GM12878 (cell line): ENCODE measurements at regions not wholly inside any gene's neighbourhood (a gene's known extent, or its start where the extent isn't known, plus 50 kb on each side); places are given as distances from the start of the nearest gene placed in this dataset.

Source experiments
- ATAC-seq: fragments of 200-7000 bp; cut with Tn5 transposase; 3 replicates; pipeline ENCODE4 v1.9.1; 2020; ENCODE audit warnings: mild to moderate bottlenecking, moderate library complexity
- BruUV-seq: library from RNA; stranded (reverse); fragments of 400-500 nt; replicated peaks from 2 replicates; lab custom pipeline; 2021; lab: Mats Ljungman, UMichigan
- CTCF ChIA-PET: fragments of 300-600 bp; sonication (Branson Sonifier 250); formaldehyde crosslinking; extraction: SDS; loops from one replicate; lab custom pipeline; 2021; ENCODE audit warnings: inconsistent platforms; lab: Yijun Ruan, JAX
- POLR2A ChIA-PET: fragments of 350-600 bp; formaldehyde crosslinking; extraction: SDS; loops from one replicate; lab custom pipeline; 2021; ENCODE audit warnings: inconsistent platforms; lab: Charles Lee
- RAD21 ChIA-PET: fragments of 300-600 bp; sonication (Branson Sonifier 250); formaldehyde crosslinking; loops from one replicate; lab custom pipeline; 2023; ENCODE audit warnings: antibody characterized with exemption; ENCODE audit not compliant: unreplicated experiment; lab: Charles Lee
- SMC1A ChIA-PET: fragments of 300-600 bp; sonication (Branson Sonifier 250); formaldehyde crosslinking; loops from one replicate; lab custom pipeline; 2023; ENCODE audit not compliant: unreplicated experiment, uncharacterized antibody; lab: Charles Lee
- DNase-seq: peaks from one replicate; pipeline ENCODE4 v3.0.0-alpha.2; 2011; ENCODE audit warnings: low read depth, low spot score
- FAIRE-seq: peaks from 3 replicates; lab custom pipeline; 2011; peaks lifted over from hg19 to GRCh38; lab: Jason Lieb, UNC
- H2AFZ ChIP-seq: 2 replicates; pipeline ENCODE4 v1.6.0; 2011; ENCODE audit warnings: low read depth, low read length, control low read depth; ENCODE audit not compliant: control insufficient read depth
- H3K27ac ChIP-seq: 2 replicates; pipeline ENCODE4 v1.5.1; 2011; ENCODE audit warnings: control low read depth; ENCODE audit not compliant: control insufficient read depth, insufficient read depth
- H3K27me3 ChIP-seq, 2 experiments: replicated peaks in 1 of 2; 2 replicates each; pipeline versions ENCODE4 v1.6.0 to v1.6.1; 2011; ENCODE audit warnings: low read length in 1 of 2; ENCODE audit not compliant: control insufficient read depth in 2 of 2, insufficient read depth in 2 of 2
- H3K36me3 ChIP-seq, 2 experiments: 2 replicates each; pipeline ENCODE4 v1.5.1; 2011; ENCODE audit warnings: low read length in 1 of 2; ENCODE audit not compliant: control insufficient read depth in 2 of 2, insufficient read depth in 2 of 2
- H3K4me1 ChIP-seq: 2 replicates; pipeline ENCODE4 v1.6.1; 2011; ENCODE audit warnings: mild to moderate bottlenecking, low read length, moderate library complexity, mixed read lengths; ENCODE audit not compliant: control insufficient read depth, insufficient read depth
- H3K4me2 ChIP-seq: 2 replicates; pipeline ENCODE4 v1.6.0; 2011; ENCODE audit warnings: control low read depth; ENCODE audit not compliant: control insufficient read depth, insufficient read depth
- H3K4me3 ChIP-seq: fragments of 200-600 bp; sonication (generic); 2 replicates; pipeline ENCODE4 v1.5.1; 2016
- H3K79me2 ChIP-seq: 2 replicates; pipeline ENCODE4 v1.6.0; 2011; ENCODE audit warnings: low read length; ENCODE audit not compliant: control insufficient read depth, insufficient read depth
- H3K9ac ChIP-seq: 2 replicates; pipeline ENCODE4 v1.8.0; 2011; ENCODE audit warnings: low read length, control low read depth, mixed read lengths; ENCODE audit not compliant: control insufficient read depth, insufficient read depth
- H3K9me3 ChIP-seq: replicated peaks from 3 replicates; pipeline ENCODE4 v1.5.1; 2011; ENCODE audit warnings: mild to moderate bottlenecking, low read length; ENCODE audit not compliant: control insufficient read depth, insufficient read depth
- H4K20me1 ChIP-seq: 2 replicates; pipeline ENCODE4 v1.6.0; 2011; ENCODE audit not compliant: control insufficient read depth, insufficient read depth
- BACH1 ChIP-seq: fragments of 450-650 bp; IDR thresholded peaks from 2 replicates; pipeline ENCODE4 v1.6.1; 2017; ENCODE audit warnings: mild to moderate bottlenecking, borderline replicate concordance
- CBX3 ChIP-seq: fragments of 200-600 bp; sonication (generic); IDR thresholded peaks from 2 replicates; pipeline ENCODE4 v1.6.1; 2016; ENCODE audit warnings: low read depth, borderline replicate concordance
- CHD1 ChIP-seq: IDR thresholded peaks from 2 replicates; pipeline ENCODE4 v1.6.1; 2012; ENCODE audit warnings: low read depth, low read length, improper control_type of control experiment
- KDM1A ChIP-seq: fragments of 200-600 bp; sonication (generic); IDR thresholded peaks from 2 replicates; pipeline ENCODE4 v1.6.1; 2016; ENCODE audit warnings: borderline replicate concordance
- LARP7 ChIP-seq: fragments of 450-650 bp; IDR thresholded peaks from 2 replicates; pipeline ENCODE4 v1.6.1; 2017; ENCODE audit warnings: mild to moderate bottlenecking
- MXI1 ChIP-seq: fragments of 150-350 bp; IDR thresholded peaks from 2 replicates; pipeline ENCODE4 v1.6.1; 2011; ENCODE audit warnings: low read depth, mild to moderate bottlenecking, inconsistent platforms, low read length, improper control_type of control experiment
- PAX8 ChIP-seq: fragments of 450-650 bp; IDR thresholded peaks from 2 replicates; pipeline ENCODE4 v1.6.1; 2017; ENCODE audit warnings: mild to moderate bottlenecking, moderate library complexity
- RAD21 ChIP-seq: IDR thresholded peaks from 2 replicates; pipeline ENCODE4 v1.6.1; 2011; ENCODE audit warnings: mild to moderate bottlenecking, low read depth, low read length, moderate library complexity; ENCODE audit not compliant: insufficient read depth
- SMAD1 ChIP-seq: fragments of 450-650 bp; IDR thresholded peaks from 2 replicates; pipeline ENCODE4 v1.6.1; 2018; ENCODE audit warnings: mild to moderate bottlenecking, low read depth; ENCODE audit not compliant: partially characterized antibody
- SPI1 ChIP-seq: IDR thresholded peaks from 2 replicates; pipeline ENCODE4 v1.6.1; 2011; ENCODE audit warnings: low read depth, mild to moderate bottlenecking, low read length, moderate library complexity, borderline replicate concordance; ENCODE audit not compliant: insufficient read depth
- ZBED1 ChIP-seq: IDR thresholded peaks from 2 replicates; pipeline ENCODE4 v1.6.1; 2016; ENCODE audit warnings: borderline replicate concordance
- ZBTB11 ChIP-seq: fragments of 450-650 bp; formaldehyde crosslinking; IDR thresholded peaks from 2 replicates; pipeline ENCODE4 v1.5.0; 2022; ENCODE audit warnings: mild to moderate bottlenecking, missing genetic modification characterization
- WGBS: methylation state at CpG from one replicate; pipeline ENCODE4 v1.1.6; 2016; ENCODE audit warnings: low lambda C conversion rate; ENCODE audit not compliant: insufficient replicate concordance, insufficient coverage; ENCODE audit errors: missing lambda C conversion rate; 5-methylcytosine and 5-hydroxymethylcytosine counted together
- in situ Hi-C: fragments of 300-500 bp; cut with MboI; formaldehyde crosslinking; loops from 9 replicates; pipeline ENCODE4 v1.14.3; 2018; ENCODE audit warnings: mixed read lengths
- intact Hi-C: fragments of 100-400 bp; cut with micrococcal nuclease; formaldehyde crosslinking; loops from one replicate; pipeline ENCODE4 v1.14.2; 2022; ENCODE audit not compliant: unreplicated experiment
- TF ChIP-seq, protein P1 (sequence below): fragments of 150-350 bp; IDR thresholded peaks from 2 replicates; pipeline ENCODE4 v1.6.1; 2016; ENCODE audit warnings: low read depth, low read length
- TF ChIP-seq, protein P2 (sequence below): fragments of 450-650 bp; formaldehyde crosslinking; IDR thresholded peaks from 2 replicates; pipeline ENCODE4 v1.4.0; 2020; ENCODE audit warnings: mild to moderate bottlenecking, moderate library complexity

DNA sequence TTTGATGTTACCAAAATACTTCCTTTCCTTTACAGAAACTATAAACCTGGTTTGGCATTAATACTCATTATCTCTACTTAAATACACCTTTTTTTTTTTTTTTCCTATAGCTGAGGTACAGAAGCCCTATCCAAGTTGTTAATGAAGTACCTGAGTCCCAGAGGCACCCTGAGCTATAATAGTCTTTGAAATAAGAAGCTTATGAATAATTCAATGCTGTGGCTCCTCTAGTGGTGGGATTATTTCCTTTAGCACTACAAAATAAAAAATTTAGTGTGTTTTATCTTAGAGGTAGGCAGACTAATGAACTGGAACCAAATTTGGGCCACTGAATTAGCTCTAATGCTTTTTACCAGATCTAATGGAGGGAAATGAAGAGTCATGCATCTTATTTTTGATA, 611.9 kb downstream of the EDEM1 start (continued):
- no peak for TF ChIP-seq CBX3

- BruUV-seq: no TSS peak
- no peak overlapping the region for H2AFZ ChIP-seq
- H3K9ac ChIP-seq: no peak overlapping the region
- H3K4me3 ChIP-seq: no peak overlapping the region
- no peaks in the 10 kb centered on the region for H3K9me3 ChIP-seq
- ChIA-PET CTCF (interaction anchor here (1.2 kb wide), 1 partner anchor 13 kb away, joined by 3 read pairs; no protein-coding TSS in a partner anchor), SMC1A (interaction anchor here (1.0 kb wide), 1 partner anchor 202 kb away, joined by 3 read pairs; no protein-coding TSS in a partner anchor), RAD21 (no interaction called here), POLR2A (no interaction called here)
- intact Hi-C loops (no loop called here), in situ Hi-C loops (no loop called here)
- WGBS: 27% methylated on average over 4 of the region's 4 CpGs
- no peaks in the 10 kb centered on the region for H4K20me1 ChIP-seq
- H3K27me3 ChIP-seq: no peaks in the 10 kb centered on the region
- H3K27ac ChIP-seq: no peak overlapping the region
- FAIRE-seq (no peak), ATAC-seq (no peak), DNase-seq (no peak)
- no peak overlapping the region for H3K4me2 ChIP-seq
- H3K36me3 ChIP-seq: no peaks in the 10 kb centered on the region
- no peaks in the 10 kb centered on the region for H3K4me1 ChIP-seq
- no peaks in the 10 kb centered on the region for H3K79me2 ChIP-seq
- no peak for TF ChIP-seq CHD1
- TF ChIP-seq, protein P1, sequence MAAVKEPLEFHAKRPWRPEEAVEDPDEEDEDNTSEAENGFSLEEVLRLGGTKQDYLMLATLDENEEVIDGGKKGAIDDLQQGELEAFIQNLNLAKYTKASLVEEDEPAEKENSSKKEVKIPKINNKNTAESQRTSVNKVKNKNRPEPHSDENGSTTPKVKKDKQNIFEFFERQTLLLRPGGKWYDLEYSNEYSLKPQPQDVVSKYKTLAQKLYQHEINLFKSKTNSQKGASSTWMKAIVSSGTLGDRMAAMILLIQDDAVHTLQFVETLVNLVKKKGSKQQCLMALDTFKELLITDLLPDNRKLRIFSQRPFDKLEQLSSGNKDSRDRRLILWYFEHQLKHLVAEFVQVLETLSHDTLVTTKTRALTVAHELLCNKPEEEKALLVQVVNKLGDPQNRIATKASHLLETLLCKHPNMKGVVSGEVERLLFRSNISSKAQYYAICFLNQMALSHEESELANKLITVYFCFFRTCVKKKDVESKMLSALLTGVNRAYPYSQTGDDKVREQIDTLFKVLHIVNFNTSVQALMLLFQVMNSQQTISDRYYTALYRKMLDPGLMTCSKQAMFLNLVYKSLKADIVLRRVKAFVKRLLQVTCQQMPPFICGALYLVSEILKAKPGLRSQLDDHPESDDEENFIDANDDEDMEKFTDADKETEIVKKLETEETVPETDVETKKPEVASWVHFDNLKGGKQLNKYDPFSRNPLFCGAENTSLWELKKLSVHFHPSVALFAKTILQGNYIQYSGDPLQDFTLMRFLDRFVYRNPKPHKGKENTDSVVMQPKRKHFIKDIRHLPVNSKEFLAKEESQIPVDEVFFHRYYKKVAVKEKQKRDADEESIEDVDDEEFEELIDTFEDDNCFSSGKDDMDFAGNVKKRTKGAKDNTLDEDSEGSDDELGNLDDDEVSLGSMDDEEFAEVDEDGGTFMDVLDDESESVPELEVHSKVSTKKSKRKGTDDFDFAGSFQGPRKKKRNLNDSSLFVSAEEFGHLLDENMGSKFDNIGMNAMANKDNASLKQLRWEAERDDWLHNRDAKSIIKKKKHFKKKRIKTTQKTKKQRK: no peak
- TF ChIP-seq ZBED1: no peak
- no peak for TF ChIP-seq KDM1A
- no peak for TF ChIP-seq LARP7
- TF ChIP-seq SPI1: no peak
- no peak for TF ChIP-seq RAD21
- TF ChIP-seq SMAD1: no peak
- no peak for TF ChIP-seq PAX8
- TF ChIP-seq, protein P2, sequence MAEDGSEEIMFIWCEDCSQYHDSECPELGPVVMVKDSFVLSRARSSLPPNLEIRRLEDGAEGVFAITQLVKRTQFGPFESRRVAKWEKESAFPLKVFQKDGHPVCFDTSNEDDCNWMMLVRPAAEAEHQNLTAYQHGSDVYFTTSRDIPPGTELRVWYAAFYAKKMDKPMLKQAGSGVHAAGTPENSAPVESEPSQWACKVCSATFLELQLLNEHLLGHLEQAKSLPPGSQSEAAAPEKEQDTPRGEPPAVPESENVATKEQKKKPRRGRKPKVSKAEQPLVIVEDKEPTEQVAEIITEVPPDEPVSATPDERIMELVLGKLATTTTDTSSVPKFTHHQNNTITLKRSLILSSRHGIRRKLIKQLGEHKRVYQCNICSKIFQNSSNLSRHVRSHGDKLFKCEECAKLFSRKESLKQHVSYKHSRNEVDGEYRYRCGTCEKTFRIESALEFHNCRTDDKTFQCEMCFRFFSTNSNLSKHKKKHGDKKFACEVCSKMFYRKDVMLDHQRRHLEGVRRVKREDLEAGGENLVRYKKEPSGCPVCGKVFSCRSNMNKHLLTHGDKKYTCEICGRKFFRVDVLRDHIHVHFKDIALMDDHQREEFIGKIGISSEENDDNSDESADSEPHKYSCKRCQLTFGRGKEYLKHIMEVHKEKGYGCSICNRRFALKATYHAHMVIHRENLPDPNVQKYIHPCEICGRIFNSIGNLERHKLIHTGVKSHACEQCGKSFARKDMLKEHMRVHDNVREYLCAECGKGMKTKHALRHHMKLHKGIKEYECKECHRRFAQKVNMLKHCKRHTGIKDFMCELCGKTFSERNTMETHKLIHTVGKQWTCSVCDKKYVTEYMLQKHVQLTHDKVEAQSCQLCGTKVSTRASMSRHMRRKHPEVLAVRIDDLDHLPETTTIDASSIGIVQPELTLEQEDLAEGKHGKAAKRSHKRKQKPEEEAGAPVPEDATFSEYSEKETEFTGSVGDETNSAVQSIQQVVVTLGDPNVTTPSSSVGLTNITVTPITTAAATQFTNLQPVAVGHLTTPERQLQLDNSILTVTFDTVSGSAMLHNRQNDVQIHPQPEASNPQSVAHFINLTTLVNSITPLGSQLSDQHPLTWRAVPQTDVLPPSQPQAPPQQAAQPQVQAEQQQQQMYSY: no peak
- TF ChIP-seq MXI1: no peak
- TF ChIP-seq BACH1: no peak
- TF ChIP-seq ZBTB11 (CRISPR knock-in tag): no peak
Observed at GRCh38 chr3:5800965-5801364, 613.5 kb downstream of the EDEM1 start.
